Lower leg skin (tissue), 4 donors: ENCODE measurements at regions not wholly inside any gene's neighbourhood (a gene's known extent, or its start where the extent isn't known, plus 50 kb on each side); places are given as distances from the start of the nearest gene placed in this dataset.

Experiments used
- DNase-seq, 2 donors: peaks; one replicate each; pipeline ENCODE4 v3.0.0-alpha.2; 2019; ENCODE audit warnings: low spot score in 2 of 2
- H3K4me3 ChIP-seq: fragments of 200-600 bp; sonication (generic); 2 replicates; pipeline ENCODE4 v1.5.1; 2017; ENCODE audit warnings: mild to moderate bottlenecking, low read depth; ENCODE audit not compliant: poor library complexity, severe bottlenecking
- CTCF ChIP-seq, 3 donors: fragments of 450-650 bp; IDR thresholded peaks; one replicate each; pipeline ENCODE4 v1.5.1; 2016; ENCODE audit warnings: antibody characterized with exemption in 3 of 3, mild to moderate bottlenecking in 3 of 3, moderate library complexity in 2 of 3
- POLR2A ChIP-seq, 2 donors: fragments of 450-650 bp; IDR thresholded peaks; one replicate each; pipeline ENCODE4 v1.6.1; 2016 to 2017; ENCODE audit warnings: antibody characterized with exemption in 2 of 2, mild to moderate bottlenecking in 1 of 2, moderate library complexity in 1 of 2
- WGBS, 2 donors: methylation state at CpG; one replicate each; pipeline ENCODE4 v1.1.5; 2018; 5-methylcytosine and 5-hydroxymethylcytosine counted together
- intact Hi-C: fragments of 100-400 bp; cut with DNase I; formaldehyde crosslinking; loops from one replicate; pipeline ENCODE4 v1.15.0; 2023; ENCODE audit warnings: low total_unique reads

GRCh38 chr10:90440870-90441269 is 417.0 kb downstream of the HTR7 start:
- TF ChIP-seq CTCF (IDR thresholded peaks at IDR 0.05) (no peak), POLR2A (IDR thresholded peaks at IDR 0.05) (no peak)
- intact Hi-C loops = no loop called here
- H3K4me3 ChIP-seq = no peak overlapping the region
- DNase-seq = no peak
- 94 to 100% methylated on average over 2 of the region's 2 CpGs for WGBS, 2 donors

GRCh38 chr10:90443342-90443741 is 414.5 kb downstream of the HTR7 start:
- H3K4me3 ChIP-seq = no peak overlapping the region
- 85 to 87% methylated on average over 3 of the region's 3 CpGs for WGBS, 2 donors
- intact Hi-C loops = no loop called here
- no peak for DNase-seq
- no peak for TF ChIP-seq POLR2A (IDR thresholded peaks at IDR 0.05)
- no peak for TF ChIP-seq CTCF (IDR thresholded peaks at IDR 0.05)

GRCh38 chr10:90447831-90448230 is 410.0 kb downstream of the HTR7 start:
- TF ChIP-seq POLR2A (IDR thresholded peaks at IDR 0.05) = no peak
- no peak for TF ChIP-seq CTCF (IDR thresholded peaks at IDR 0.05)
- 16 to 23% methylated on average over 3 of the region's 3 CpGs for WGBS, 2 donors
- intact Hi-C loops = no loop called here
- DNase-seq = no peak
- H3K4me3 ChIP-seq = no peak overlapping the region

- intact Hi-C loops = no loop called here
- no peak for DNase-seq
- no peak for TF ChIP-seq POLR2A (IDR thresholded peaks at IDR 0.05)
- TF ChIP-seq CTCF (IDR thresholded peaks at IDR 0.05) = no peak
- H3K4me3 ChIP-seq = no peak overlapping the region
Measured at GRCh38 chr10:90450797-90451196, 407.0 kb downstream of the HTR7 start.

- TF ChIP-seq CTCF (IDR thresholded peaks at IDR 0.05) = no peak
- no peak for TF ChIP-seq POLR2A (IDR thresholded peaks at IDR 0.05)
- no peak overlapping the region for H3K4me3 ChIP-seq
- intact Hi-C loops = no loop called here
- WGBS, 2 donors = 0 to 36% methylated on average over 1 of the region's 1 CpG
- DNase-seq = no peak
Measured at GRCh38 chr10:90451283-90451682, 406.6 kb downstream of the HTR7 start.

- intact Hi-C loops = no loop called here
- no peak for DNase-seq
- WGBS, 2 donors = 69 to 83% methylated on average over 1 of the region's 1 CpG
- TF ChIP-seq POLR2A (IDR thresholded peaks at IDR 0.05) (no peak), CTCF (IDR thresholded peaks at IDR 0.05) (no peak)
- H3K4me3 ChIP-seq = no peak overlapping the region
Measured at GRCh38 chr10:90458054-90458453, 399.8 kb downstream of the HTR7 start.
